ENCODE measurements at regions not wholly inside any gene's neighbourhood (a gene's known extent, or its start where the extent isn't known, plus 50 kb on each side); places are given as distances from the start of the nearest gene placed in this dataset.

DNA sequence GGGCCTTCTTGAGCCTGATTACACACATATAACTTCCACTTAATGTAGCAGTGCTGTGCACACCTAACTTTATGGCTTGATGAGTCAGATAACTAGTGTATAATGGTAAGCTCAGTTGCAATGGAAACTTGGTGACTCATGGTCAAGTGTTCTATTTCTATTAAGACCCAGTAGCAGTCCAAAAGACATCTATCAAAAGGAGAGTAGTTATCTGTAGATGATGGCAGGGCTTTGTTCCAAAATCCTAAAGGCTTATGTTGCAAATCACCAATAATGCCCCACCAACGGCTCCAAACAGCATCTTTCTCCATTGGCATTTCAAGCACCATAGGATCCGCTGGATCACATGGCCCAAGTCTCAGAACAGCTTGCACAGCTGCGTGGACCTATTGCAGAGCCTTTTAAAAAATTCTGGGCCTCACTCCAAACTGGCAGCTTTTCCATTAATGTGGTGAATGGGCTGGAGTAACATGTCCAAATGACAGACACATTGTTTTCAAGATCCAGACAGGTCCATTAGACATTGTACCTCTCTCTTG, 566.8 kb upstream of the USP24 start:
- no peak for TF ChIP-seq CTCF (IDR thresholded peaks at IDR 0.05; ENCODE audit: control extremely low read depth, extremely low read depth, low read depth, missing control alignments)
- ChIA-PET POLR2A (no interaction called here), CTCF (no interaction called here)
- no peak for DNase-seq (ENCODE audit: extremely low spot score)

DNA sequence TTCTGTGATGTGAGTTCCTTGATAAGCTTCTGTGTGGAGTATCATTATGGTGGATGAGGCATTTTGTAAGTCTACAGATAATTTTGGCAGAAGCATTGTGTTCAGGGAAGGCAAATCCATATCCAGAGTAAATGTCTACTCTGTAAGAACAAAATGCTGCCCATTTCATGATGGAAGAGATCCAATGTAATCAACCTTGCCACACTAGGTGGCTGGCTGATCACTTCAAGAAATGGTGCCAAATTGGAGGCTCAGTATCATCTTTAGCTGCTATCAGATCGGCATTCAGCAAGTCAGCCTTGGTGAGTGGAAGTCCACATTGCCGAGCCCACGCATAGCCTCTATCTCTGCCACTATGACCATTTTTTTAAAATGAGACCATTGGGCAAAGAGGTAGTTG, 565.8 kb upstream of the USP24 start:
- TF ChIP-seq CTCF (IDR thresholded peaks at IDR 0.05; ENCODE audit: control extremely low read depth, extremely low read depth, low read depth, missing control alignments): no peak
- ChIA-PET POLR2A (no interaction called here), CTCF (no interaction called here)
- no peak for DNase-seq (ENCODE audit: extremely low spot score)

- no peak for DNase-seq (ENCODE audit: extremely low spot score)
- ChIA-PET POLR2A (no interaction called here), CTCF (no interaction called here)
- TF ChIP-seq CTCF (IDR thresholded peaks at IDR 0.05; ENCODE audit: control extremely low read depth, extremely low read depth, low read depth, missing control alignments): no peak
Observed at GRCh38 chr1:55777545-55777944, 562.4 kb upstream of the USP24 start.

DNA sequence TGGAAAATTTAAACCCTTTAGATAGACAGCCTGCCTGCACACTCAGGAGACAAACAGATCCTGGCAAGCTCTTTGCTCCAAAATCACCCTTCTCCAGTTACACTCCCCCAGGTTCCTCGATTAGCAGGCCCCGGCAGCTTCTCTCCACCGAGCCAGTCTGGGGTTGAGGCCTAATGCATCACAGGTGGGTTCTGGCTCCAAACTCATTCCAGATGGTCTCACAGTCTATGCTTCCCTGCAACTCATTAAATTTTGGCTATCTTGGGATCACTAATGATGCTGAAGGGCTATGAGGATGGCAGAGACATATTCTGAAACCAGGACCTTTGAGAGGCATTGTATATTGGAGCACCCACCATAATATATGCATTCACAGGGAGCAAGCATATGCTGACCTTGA, 559.8 kb upstream of the USP24 start:
- ChIA-PET POLR2A (no interaction called here), CTCF (interaction anchor here (0.7 to 0.9 kb wide), 2 partner anchors 13 to 18 kb away, joined by 4 read pairs; no protein-coding TSS in a partner anchor)
- TF ChIP-seq CTCF (IDR thresholded peaks at IDR 0.05; ENCODE audit: control extremely low read depth, extremely low read depth, low read depth, missing control alignments): no peak

GRCh38 chr1:55774446-55774845, 559.3 kb upstream of the USP24 start:
- no peak for TF ChIP-seq CTCF (IDR thresholded peaks at IDR 0.05; ENCODE audit: control extremely low read depth, extremely low read depth, low read depth, missing control alignments)
- ChIA-PET CTCF (interaction anchor here (0.7 to 0.9 kb wide), 2 partner anchors 13 to 18 kb away, joined by 4 read pairs; no protein-coding TSS in a partner anchor), POLR2A (no interaction called here)
- no peak for DNase-seq (ENCODE audit: extremely low spot score)

More for the DNA sequence above, 559.8 kb upstream of the USP24 start:
- no peak for DNase-seq (ENCODE audit: extremely low spot score)

DNA sequence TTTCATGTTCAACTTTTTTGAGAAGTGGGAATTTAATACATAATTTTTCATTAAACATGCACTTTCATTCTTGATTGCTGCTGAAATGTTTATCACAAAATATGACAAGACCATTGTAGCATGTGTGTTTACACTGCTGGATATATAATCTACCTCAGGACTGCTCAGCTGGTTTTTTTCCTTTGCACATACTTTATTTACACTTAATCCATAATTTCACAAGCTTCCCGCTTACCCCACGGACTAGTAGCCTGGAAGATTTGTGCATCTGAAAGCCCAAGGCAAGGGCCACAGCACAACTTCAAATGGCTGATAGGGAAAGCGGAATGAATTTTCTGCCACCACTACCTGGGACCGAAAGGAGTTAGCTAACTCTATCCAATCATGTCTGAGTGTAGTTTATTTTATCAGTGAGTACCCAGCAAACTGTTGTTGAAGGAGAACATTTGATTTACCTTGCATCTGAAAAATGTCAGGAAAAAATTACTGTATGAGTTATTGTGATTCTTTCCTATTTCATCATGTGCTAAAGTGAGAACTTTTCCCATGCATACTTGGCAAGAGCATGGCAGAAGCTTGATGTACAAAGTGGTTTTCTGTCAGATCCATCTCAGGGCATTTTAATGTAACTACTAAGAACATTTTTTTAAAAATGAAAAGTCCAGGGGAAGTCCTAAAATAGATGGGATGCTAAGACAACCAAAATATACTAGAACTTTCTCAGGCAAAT, 558.2 kb upstream of the USP24 start:
- no peak for TF ChIP-seq CTCF (IDR thresholded peaks at IDR 0.05; ENCODE audit: control extremely low read depth, extremely low read depth, low read depth, missing control alignments)
- ChIA-PET POLR2A (no interaction called here), CTCF (interaction anchor here (1.3 kb wide), 1 partner anchor 16 kb away, joined by 3 read pairs; no protein-coding TSS in a partner anchor)
- no peak for DNase-seq (ENCODE audit: extremely low spot score)

Measured in GM10248 (cell line).